Colonic mucosa (tissue), 4 donors: ENCODE measurements at regions not wholly inside any gene's neighbourhood (a gene's known extent, or its start where the extent isn't known, plus 50 kb on each side); places are given as distances from the start of the nearest gene placed in this dataset.
"Not testable (repeated sequence)": the region's sequence is repeated elsewhere in the genome, so short reads cannot be mapped to it uniquely, and the experiment has no call there.

Experiments used
- DNase-seq: peaks from one replicate; pipeline ENCODE4 v3.0.0-alpha.2; 2020
- H3K27ac ChIP-seq: fragments of 200-600 bp; one replicate; pipeline ENCODE4 v1.8.0; 2021
- H3K27me3 ChIP-seq: fragments of 200-600 bp; one replicate; pipeline ENCODE4 v1.8.0; 2021
- H3K36me3 ChIP-seq: fragments of 200-600 bp; one replicate; pipeline ENCODE4 v1.8.0; 2021
- H3K4me1 ChIP-seq: fragments of 200-600 bp; one replicate; pipeline ENCODE4 v1.8.0; 2021; ENCODE audit warnings: mild to moderate bottlenecking
- H3K4me3 ChIP-seq: fragments of 200-600 bp; one replicate; pipeline ENCODE4 v1.8.0; 2021
- H3K9ac ChIP-seq, 2 donors: one replicate each; pipeline ENCODE4 v1.7.0; 2013; ENCODE audit warnings: control low read depth in 2 of 2, low read depth in 2 of 2, low read length in 2 of 2
- H3K9me3 ChIP-seq: fragments of 200-600 bp; one replicate; pipeline ENCODE4 v1.8.0; 2021
- CTCF ChIP-seq: fragments of 200-600 bp; IDR thresholded peaks from one replicate; pipeline ENCODE4 v1.8.0; 2022; ENCODE audit warnings: antibody characterized with exemption, mild to moderate bottlenecking
- intact Hi-C: fragments of 100-400 bp; cut with DNase I; formaldehyde crosslinking; loops from one replicate; pipeline ENCODE4 v1.14.1; 2022
- donor health status: healthy.
- donor health status: DM: no; HTN: no; CAD: no.
- donor health status: DM: no; HTN: no; CAD: no.

DNA sequence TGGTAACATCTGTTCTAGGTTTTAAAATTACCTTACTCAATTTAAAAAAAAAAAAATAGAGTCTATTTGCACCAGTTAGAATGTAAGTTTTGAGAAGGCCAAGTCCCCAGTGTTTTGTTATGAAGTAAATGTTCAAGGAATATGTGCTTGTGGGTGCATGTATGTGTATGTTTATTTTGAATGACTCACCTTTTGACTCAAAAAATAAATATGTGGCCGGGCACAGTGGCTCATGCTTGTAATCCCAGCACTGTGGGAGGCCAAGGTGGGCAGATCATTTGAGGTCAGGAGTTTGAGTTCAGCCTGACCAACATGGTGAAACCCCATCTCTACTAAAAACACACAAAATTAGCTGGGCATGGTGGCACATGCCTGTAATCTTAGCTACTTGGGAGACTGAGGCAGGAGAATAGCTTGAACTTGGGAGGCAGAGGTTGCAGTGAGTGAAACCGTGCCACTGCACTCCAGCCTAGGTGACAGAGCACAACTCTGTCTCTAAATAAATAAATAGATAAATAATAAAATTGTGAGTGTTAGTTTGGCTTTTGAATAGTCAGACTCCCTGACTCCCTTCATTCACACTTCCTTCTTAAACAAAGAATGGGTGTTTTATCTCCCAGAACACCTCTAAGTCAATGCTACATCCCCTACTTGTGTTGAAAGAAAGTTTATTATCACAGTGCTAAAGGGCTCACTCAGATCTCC, 511.3 kb upstream of the PCDH7 start:
- no peaks in the 10 kb centered on the region for H3K27me3 ChIP-seq
- no peak overlapping the region for H3K27ac ChIP-seq
- H3K36me3 ChIP-seq: no peaks in the 10 kb centered on the region
- TF ChIP-seq CTCF: no peak
- no peaks in the 10 kb centered on the region for H3K4me1 ChIP-seq
- H3K4me3 ChIP-seq: no peak overlapping the region
- H3K9me3 ChIP-seq: no peaks in the 10 kb centered on the region
- DNase-seq: no peak
- intact Hi-C loops: no loop called here
- H3K9ac ChIP-seq: no peak overlapping the region

GRCh38 chr4:30215973-30216372, 504.2 kb upstream of the PCDH7 start:
- DNase-seq, H3K9me3 ChIP-seq, H3K9ac ChIP-seq, H3K27ac ChIP-seq, H3K4me1 ChIP-seq, H3K4me3 ChIP-seq, intact Hi-C loops, H3K27me3 ChIP-seq, H3K36me3 ChIP-seq: not testable (repeated sequence)

- Histone ChIP-seq H3K36me3 (no peaks in the 10 kb centered on the region), H3K27me3 (no peaks in the 10 kb centered on the region)
- no peak for DNase-seq
These were observed 475.0 kb upstream of the PCDH7 start for GRCh38 chr4:30245140-30245539.

GRCh38 chr4:30256116-30256832, 463.9 kb upstream of the PCDH7 start:
- Histone ChIP-seq H3K9me3 (no peaks in the 10 kb centered on the region), H3K36me3 (no peaks in the 10 kb centered on the region), H3K4me3 (no peak overlapping the region), H3K4me1 (no peaks in the 10 kb centered on the region), H3K27ac (no peak overlapping the region), H3K9ac (no peak overlapping the region), H3K27me3 (no peaks in the 10 kb centered on the region)
- no peak for DNase-seq
- intact Hi-C loops: no loop called here
- TF ChIP-seq CTCF: no peak

More at GRCh38 chr4:30245140-30245539, 475.0 kb upstream of the PCDH7 start:
- no peak for TF ChIP-seq CTCF
- H3K4me3 ChIP-seq: no peak overlapping the region
- intact Hi-C loops: no loop called here
- H3K27ac ChIP-seq: no peak overlapping the region
- H3K9me3 ChIP-seq: no peaks in the 10 kb centered on the region
- H3K4me1 ChIP-seq: no peaks in the 10 kb centered on the region
- no peak overlapping the region for H3K9ac ChIP-seq

GRCh38 chr4:30258949-30259348, 461.2 kb upstream of the PCDH7 start:
- Histone ChIP-seq H3K4me1 (no peaks in the 10 kb centered on the region), H3K27me3 (no peaks in the 10 kb centered on the region), H3K27ac (no peak overlapping the region), H3K36me3 (no peaks in the 10 kb centered on the region), H3K9me3 (no peaks in the 10 kb centered on the region), H3K9ac (no peak overlapping the region), H3K4me3 (no peak overlapping the region)
- DNase-seq: no peak
- intact Hi-C loops: no loop called here
- TF ChIP-seq CTCF: no peak

- Histone ChIP-seq H3K27me3 (no peaks in the 10 kb centered on the region), H3K4me3 (no peak overlapping the region), H3K9me3 (no peaks in the 10 kb centered on the region), H3K36me3 (no peaks in the 10 kb centered on the region), H3K9ac (no peak overlapping the region), H3K27ac (no peak overlapping the region), H3K4me1 (no peaks in the 10 kb centered on the region)
- intact Hi-C loops: no loop called here
- DNase-seq: no peak
- no peak for TF ChIP-seq CTCF
These were observed 457.8 kb upstream of the PCDH7 start for GRCh38 chr4:30262379-30262778.
